ENCODE measurements at regions not wholly inside any gene's neighbourhood (a gene's known extent, or its start where the extent isn't known, plus 50 kb on each side); places are given as distances from the start of the nearest gene placed in this dataset.

- TF ChIP-seq, protein P1, sequence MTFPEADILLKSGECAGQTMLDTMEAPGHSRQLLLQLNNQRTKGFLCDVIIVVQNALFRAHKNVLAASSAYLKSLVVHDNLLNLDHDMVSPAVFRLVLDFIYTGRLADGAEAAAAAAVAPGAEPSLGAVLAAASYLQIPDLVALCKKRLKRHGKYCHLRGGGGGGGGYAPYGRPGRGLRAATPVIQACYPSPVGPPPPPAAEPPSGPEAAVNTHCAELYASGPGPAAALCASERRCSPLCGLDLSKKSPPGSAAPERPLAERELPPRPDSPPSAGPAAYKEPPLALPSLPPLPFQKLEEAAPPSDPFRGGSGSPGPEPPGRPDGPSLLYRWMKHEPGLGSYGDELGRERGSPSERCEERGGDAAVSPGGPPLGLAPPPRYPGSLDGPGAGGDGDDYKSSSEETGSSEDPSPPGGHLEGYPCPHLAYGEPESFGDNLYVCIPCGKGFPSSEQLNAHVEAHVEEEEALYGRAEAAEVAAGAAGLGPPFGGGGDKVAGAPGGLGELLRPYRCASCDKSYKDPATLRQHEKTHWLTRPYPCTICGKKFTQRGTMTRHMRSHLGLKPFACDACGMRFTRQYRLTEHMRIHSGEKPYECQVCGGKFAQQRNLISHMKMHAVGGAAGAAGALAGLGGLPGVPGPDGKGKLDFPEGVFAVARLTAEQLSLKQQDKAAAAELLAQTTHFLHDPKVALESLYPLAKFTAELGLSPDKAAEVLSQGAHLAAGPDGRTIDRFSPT (tag by site-specific recombination; IDR thresholded peaks at IDR 0.05): no peak
- no peak for TF ChIP-seq ZNF580 (tag by site-specific recombination; IDR thresholded peaks at IDR 0.05)
- no peak for TF ChIP-seq ZFP37 (tag by site-specific recombination; IDR thresholded peaks at IDR 0.05)
- no peak for TF ChIP-seq ZNF596 (tag by site-specific recombination; IDR thresholded peaks at IDR 0.05)
- TF ChIP-seq ZNF560 (tag by site-specific recombination; IDR thresholded peaks at IDR 0.05; ENCODE audit: borderline replicate concordance): no peak
- no peak for TF ChIP-seq ZNF558 (tag by site-specific recombination; IDR thresholded peaks at IDR 0.05)
- no peak for TF ChIP-seq GFI1B (tag by site-specific recombination; IDR thresholded peaks at IDR 0.05)
- TF ChIP-seq, protein P2, sequence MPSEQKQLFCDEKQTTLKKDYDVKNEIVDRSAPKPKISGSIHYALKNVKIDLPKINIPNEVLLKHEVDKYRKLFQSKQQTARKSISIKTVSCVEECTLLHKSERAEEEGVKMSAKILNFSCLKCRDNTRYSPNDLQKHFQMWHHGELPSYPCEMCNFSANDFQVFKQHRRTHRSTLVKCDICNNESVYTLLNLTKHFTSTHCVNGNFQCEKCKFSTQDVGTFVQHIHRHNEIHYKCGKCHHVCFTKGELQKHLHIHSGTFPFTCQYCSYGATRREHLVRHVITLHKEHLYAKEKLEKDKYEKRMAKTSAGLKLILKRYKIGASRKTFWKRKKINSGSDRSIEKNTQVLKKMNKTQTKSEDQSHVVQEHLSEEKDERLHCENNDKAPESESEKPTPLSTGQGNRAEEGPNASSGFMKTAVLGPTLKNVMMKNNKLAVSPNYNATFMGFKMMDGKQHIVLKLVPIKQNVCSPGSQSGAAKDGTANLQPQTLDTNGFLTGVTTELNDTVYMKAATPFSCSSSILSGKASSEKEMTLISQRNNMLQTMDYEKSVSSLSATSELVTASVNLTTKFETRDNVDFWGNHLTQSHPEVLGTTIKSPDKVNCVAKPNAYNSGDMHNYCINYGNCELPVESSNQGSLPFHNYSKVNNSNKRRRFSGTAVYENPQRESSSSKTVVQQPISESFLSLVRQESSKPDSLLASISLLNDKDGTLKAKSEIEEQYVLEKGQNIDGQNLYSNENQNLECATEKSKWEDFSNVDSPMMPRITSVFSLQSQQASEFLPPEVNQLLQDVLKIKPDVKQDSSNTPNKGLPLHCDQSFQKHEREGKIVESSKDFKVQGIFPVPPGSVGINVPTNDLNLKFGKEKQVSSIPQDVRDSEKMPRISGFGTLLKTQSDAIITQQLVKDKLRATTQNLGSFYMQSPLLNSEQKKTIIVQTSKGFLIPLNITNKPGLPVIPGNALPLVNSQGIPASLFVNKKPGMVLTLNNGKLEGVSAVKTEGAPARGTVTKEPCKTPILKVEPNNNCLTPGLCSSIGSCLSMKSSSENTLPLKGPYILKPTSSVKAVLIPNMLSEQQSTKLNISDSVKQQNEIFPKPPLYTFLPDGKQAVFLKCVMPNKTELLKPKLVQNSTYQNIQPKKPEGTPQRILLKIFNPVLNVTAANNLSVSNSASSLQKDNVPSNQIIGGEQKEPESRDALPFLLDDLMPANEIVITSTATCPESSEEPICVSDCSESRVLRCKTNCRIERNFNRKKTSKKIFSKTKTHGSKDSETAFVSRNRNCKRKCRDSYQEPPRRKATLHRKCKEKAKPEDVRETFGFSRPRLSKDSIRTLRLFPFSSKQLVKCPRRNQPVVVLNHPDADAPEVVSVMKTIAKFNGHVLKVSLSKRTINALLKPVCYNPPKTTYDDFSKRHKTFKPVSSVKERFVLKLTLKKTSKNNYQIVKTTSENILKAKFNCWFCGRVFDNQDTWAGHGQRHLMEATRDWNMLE (tag by site-specific recombination; conservative IDR thresholded peaks at IDR 0.05; ENCODE audit: low read depth): no peak
- no peak for TF ChIP-seq PRDM2 (tag by site-specific recombination; IDR thresholded peaks at IDR 0.05; ENCODE audit: borderline replicate concordance)
- no peak for TF ChIP-seq ZNF350 (tag by site-specific recombination; IDR thresholded peaks at IDR 0.05)
- TF ChIP-seq ZNF155 (tag by site-specific recombination; IDR thresholded peaks at IDR 0.05): no peak
- no peak for TF ChIP-seq HOXA7 (CRISPR knock-in tag; IDR thresholded peaks at IDR 0.05; ENCODE audit: borderline replicate concordance)
- ChIA-PET CTCF (no interaction called here), POLR2A (no interaction called here)
- Histone ChIP-seq H3K4me3 (ENCODE audit: low read depth, low read length) (no peak overlapping the region), H3K4me1 (ENCODE audit: control insufficient read depth, insufficient read depth, low read length) (no peaks in the 10 kb centered on the region), H3K9me3 (ENCODE audit: control insufficient read depth, insufficient read depth, low read depth, low read length) (no peaks in the 10 kb centered on the region), H3K36me3 (ENCODE audit: control insufficient read depth in 2 of 2, insufficient read depth in 1 of 2, low read length in 2 of 2) (no peaks in the 10 kb centered on the region), H3K27ac (ENCODE audit: extremely low read depth, low read depth, low read length) (no peak overlapping the region)
Measured at GRCh38 chr4:22048323-22048722, 99.8 kb upstream of the KCNIP4 start.

All from HEK293 (cell line).